Superior temporal gyrus (tissue), 1 donor: ENCODE measurements at regions not wholly inside any gene's neighbourhood (a gene's known extent, or its start where the extent isn't known, plus 50 kb on each side); places are given as distances from the start of the nearest gene placed in this dataset.
"Not testable (repeated sequence)": the region's sequence is repeated elsewhere in the genome, so short reads cannot be mapped to it uniquely, and the experiment has no call there.

Experiments
- DNase-seq: peaks from one replicate; pipeline ENCODE4 v3.0.0-alpha.2; 2016; ENCODE audit errors: extremely low spot score

GRCh38 chr2:84052043-84052442 is 407.0 kb downstream of the SUCLG1 start:
- DNase-seq, result no peak

- no peak for DNase-seq
These were observed 410.1 kb downstream of the SUCLG1 start for GRCh38 chr2:84048964-84049363.

- DNase-seq, result peak; percentile 21
These were observed 417.6 kb downstream of the SUCLG1 start for GRCh38 chr2:84041506-84041905.

- DNase-seq, result no peak
These were observed 418.8 kb downstream of the SUCLG1 start for GRCh38 chr2:84040281-84040680.

- no peak for DNase-seq
These were observed 420.2 kb downstream of the SUCLG1 start for GRCh38 chr2:84038866-84039265.

GRCh38 chr2:84033347-84033974 is 425.6 kb downstream of the SUCLG1 start:
- DNase-seq, result no peak

GRCh38 chr2:84031312-84032050 is 427.6 kb downstream of the SUCLG1 start:
- no peak for DNase-seq

GRCh38 chr2:84029903-84030575 is 429.0 kb downstream of the SUCLG1 start:
- no peak for DNase-seq

GRCh38 chr2:84026818-84027217 is 432.3 kb downstream of the SUCLG1 start:
- no peak for DNase-seq

- peak; percentile 84 for DNase-seq
These were observed 436.2 kb downstream of the SUCLG1 start for GRCh38 chr2:84022810-84023431.

GRCh38 chr2:84017010-84017409 is 442.1 kb downstream of the SUCLG1 start:
- no peak for DNase-seq

- DNase-seq, result no peak
These were observed 442.9 kb downstream of the SUCLG1 start for GRCh38 chr2:84016183-84016582.

GRCh38 chr2:83997889-83998288 is 461.2 kb downstream of the SUCLG1 start:
- no peak for DNase-seq

- DNase-seq, result no peak
These were observed 464.4 kb downstream of the SUCLG1 start for GRCh38 chr2:83994633-83995179.

- no peak for DNase-seq
These were observed 465.0 kb downstream of the SUCLG1 start for GRCh38 chr2:83993873-83994632.

- no peak for DNase-seq
These were observed 467.1 kb downstream of the SUCLG1 start for GRCh38 chr2:83991992-83992391.

- no peak for DNase-seq
These were observed 468.4 kb downstream of the SUCLG1 start for GRCh38 chr2:83990636-83991035.

GRCh38 chr2:83976628-83977027 is 482.5 kb downstream of the SUCLG1 start:
- DNase-seq, result not testable (repeated sequence)

GRCh38 chr2:83972128-83972527 is 487.0 kb downstream of the SUCLG1 start:
- DNase-seq, result no peak

GRCh38 chr2:83971547-83971946 is 487.5 kb downstream of the SUCLG1 start:
- no peak for DNase-seq

- DNase-seq, result no peak
These were observed 488.7 kb downstream of the SUCLG1 start for GRCh38 chr2:83970217-83970929.
